OCI-LY1 (cell line): ENCODE measurements at regions not wholly inside any gene's neighbourhood (a gene's known extent, or its start where the extent isn't known, plus 50 kb on each side); places are given as distances from the start of the nearest gene placed in this dataset.

Source experiments
- CTCF ChIP-seq: fragments of 200-600 bp; sonication (generic), shearing (Covaris generic); IDR thresholded peaks from 2 replicates; pipeline ENCODE4 v1.5.1; 2017; ENCODE audit warnings: mild to moderate bottlenecking, antibody characterized with exemption, low read length, moderate library complexity, mixed read lengths
- EZH2 ChIP-seq: fragments of 200-600 bp; sonication (generic), shearing (Covaris generic); IDR thresholded peaks from 2 replicates; pipeline ENCODE4 v1.8.0; 2017; ENCODE audit warnings: borderline replicate concordance, mixed run types, mild to moderate bottlenecking, antibody characterized with exemption, low read length, moderate library complexity, mixed read lengths

DNA sequence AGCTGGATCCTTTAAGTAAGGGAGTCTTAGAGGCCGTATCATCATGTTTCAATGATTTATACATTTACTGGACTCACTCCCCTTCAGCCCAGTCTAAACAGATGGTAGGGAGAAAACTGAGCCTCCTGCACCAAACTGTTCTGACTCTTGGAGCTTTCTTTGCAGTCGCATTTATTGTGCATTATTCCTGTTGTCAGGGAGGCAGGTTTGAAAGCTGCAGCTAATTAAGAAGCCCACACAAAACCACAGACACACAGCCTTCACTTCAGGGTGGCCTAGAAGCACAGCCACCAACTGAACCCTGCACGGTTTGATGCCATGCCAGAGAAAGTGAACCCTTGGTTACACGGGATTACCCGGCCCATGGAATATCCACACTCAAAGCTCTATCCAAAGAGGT lies 911.0 kb downstream of the UQCRFS1 start:
- TF ChIP-seq CTCF = no peak
- TF ChIP-seq EZH2 = no peak
